ENCODE measurements at regions not wholly inside any gene's neighbourhood (a gene's known extent, or its start where the extent isn't known, plus 50 kb on each side); places are given as distances from the start of the nearest gene placed in this dataset.

DNA sequence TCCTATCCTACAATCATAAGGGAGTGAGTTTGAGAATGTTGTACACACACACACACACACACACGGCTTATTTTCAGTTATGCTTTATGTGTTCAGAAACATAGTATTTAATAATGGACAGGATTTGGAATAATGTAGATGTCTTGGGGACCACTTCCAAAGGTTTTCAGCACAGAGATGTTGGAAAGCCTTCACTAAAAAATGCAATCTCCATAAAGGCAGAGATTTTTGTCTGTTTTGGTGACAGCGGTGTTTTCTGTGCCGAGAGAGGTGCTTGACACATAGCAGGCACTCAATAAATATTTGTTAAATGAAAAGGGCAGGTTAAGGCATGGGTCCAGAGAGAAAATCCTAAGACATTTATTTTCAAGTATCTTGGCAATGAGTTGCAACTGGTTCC, 428.2 kb upstream of the RGMA start:
- DNase-seq: no peak

GRCh38 chr15:93515256-93516051, 426.4 kb upstream of the RGMA start:
- DNase-seq: no peak

GRCh38 chr15:93506646-93507045, 417.6 kb upstream of the RGMA start:
- no peak for DNase-seq

DNA sequence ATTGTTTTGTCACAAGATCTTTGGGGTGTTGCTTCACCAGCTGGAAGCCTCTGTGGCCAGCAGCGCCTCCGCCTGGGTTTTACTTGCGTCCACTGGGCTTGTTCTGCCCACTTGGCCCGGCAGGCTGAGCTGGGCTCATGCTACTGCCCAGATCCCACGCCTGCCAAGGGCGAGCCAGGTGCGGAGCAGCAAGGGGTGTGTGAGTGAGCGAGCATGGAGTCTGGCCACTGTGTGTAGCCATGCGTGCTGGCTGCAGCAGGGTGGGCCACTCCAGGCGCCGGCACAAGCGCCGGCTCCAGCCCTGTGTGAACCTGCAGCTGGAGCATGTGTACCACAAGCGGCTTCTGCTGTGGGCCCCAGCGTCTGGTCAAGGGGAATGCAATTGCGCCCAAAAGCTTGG, 416.5 kb upstream of the RGMA start:
- DNase-seq: no peak

- no peak for DNase-seq
Observed at GRCh38 chr15:93501946-93502345, 412.9 kb upstream of the RGMA start.

DNA sequence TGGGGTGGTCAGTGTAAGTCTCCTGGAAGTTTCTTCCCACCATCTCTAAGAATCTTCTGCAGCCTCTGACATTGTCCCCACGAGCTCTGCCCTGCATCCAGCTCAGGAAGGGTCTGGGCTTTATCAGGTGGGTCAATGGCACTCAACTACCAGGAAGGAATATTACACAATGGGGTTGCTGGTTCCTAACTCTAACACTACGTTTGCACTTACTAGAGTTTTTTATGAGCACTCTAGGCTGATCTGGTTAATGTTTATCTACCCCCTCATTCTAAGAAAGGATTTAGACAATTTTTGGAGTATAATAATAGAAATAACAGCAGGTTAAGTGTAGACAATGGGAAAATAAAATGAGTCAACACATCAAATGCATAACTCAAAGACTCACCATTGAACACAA, 411.1 kb upstream of the RGMA start:
- DNase-seq: no peak

DNA sequence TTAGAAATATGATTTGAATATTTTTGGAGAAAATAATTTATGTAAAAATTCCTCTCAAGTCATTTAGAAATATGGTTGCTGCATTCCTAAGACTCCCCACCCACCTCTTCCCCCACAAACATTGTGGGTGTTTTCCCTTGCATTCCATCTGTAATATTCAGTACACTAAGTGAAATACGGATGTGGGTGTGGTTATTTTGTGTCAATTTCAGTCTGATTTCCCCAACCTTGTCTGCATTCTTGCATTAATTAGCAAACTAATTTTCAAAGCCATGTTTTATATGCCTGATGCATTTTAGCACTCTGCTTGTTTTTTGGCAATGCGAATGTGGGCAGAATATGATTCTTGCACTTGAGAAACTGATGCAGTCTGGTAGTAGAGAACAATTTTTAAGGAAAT, 408.3 kb upstream of the RGMA start:
- DNase-seq: no peak

GRCh38 chr15:93496888-93497287, 407.9 kb upstream of the RGMA start:
- no peak for DNase-seq

- DNase-seq: no peak
Observed at GRCh38 chr15:93495799-93496637, 407.0 kb upstream of the RGMA start.

DNA sequence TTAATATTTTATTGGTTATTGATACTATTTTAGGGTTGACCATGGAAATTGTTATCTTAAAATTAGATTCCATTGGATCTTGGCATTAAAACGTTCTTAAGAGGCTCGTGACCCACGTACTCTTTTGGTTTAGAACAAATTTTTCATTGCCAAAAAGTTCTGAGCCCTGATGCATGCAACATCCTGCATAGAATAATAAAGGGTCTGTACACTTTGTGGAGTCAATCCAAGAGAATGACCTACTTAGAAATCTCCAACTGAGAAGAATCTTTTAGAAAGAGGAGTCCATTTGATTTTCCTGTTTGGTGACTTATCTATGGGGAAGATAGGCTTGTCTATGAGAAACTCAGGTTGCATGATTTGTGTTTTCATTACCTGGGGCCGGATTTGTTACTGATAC, 404.2 kb upstream of the RGMA start:
- DNase-seq: no peak

DNA sequence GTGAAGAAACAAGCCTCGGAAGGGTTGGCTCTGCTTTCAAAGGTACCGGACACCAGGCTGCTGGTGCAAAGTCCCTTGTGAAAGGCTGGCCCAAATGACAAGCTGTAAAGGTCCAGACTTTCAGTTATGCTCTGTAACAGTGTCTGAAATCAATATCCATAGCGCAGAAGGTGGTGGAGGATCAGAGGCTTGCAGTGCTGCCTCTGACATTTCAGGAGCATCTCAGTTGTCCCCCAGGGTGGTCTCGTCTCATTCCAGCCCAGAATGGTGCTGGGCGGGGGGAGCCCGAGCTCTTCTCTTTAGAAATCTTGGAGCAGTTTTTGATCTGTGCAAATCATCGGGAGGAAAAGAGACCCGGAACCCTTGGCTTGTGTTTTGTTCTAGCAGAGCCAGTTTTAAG, 402.3 kb upstream of the RGMA start:
- DNase-seq: no peak

DNA sequence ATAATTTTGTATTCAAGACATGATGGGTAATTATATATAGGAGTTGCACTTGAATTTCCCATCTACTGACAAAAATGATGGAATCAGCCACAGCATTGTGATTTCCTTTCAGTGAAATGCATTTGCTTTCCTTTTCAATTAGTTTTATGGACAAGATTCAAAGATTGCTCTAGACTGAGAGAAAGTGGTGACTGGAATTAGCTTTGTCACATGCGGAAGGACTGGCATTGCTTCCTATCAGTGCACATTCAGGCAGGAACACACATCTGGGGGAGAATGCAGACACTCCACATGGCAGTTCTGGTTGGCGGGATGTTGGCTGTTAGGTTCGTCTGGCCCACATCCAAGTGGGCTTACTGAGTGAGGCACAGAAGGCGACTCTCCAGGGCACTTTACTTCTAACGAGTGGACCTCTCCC, 399.3 kb upstream of the RGMA start:
- no peak for DNase-seq

GRCh38 chr15:93486407-93487117, 397.6 kb upstream of the RGMA start:
- no peak for DNase-seq

- DNase-seq: no peak
Observed at GRCh38 chr15:93485438-93486327, 396.7 kb upstream of the RGMA start.

DNA sequence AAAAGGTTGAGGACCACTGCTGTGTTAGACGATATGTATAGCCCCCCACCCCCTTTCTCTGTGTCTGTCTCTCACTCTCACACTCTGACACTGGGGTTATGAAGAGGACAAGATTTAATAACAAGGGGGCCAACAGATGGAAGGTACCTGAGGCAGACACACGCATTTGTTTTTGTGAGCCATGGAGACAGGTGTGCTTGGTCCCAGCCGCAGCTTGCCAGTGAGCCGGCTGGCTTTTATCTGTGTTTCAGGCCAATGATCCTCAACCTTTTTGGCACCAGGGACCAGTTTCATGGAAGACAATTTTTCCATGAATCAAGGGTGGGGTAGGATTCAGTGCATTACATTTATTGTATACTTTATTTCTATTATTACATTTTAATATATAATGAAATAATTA, 394.9 kb upstream of the RGMA start:
- DNase-seq: no peak

DNA sequence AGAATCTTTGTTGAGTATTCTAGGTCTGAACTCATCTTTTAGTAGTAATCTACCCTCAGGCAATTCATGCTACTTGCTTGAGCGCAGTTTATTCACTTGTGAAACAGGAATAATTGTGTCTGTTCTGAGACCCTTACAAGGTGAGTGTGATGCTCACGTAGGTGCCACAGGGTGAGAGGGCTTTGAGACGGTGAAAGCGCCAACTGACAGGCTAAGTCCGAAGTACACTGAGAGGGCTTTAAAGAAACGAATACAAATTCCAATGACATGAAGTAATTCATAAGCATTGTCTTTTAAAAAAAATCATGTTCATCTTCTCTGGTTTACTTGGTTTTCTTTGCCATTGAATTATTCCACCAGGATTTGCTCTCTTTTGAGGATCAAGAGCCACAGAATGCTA, 393.7 kb upstream of the RGMA start:
- DNase-seq: no peak

GRCh38 chr15:93479715-93480114, 390.7 kb upstream of the RGMA start:
- no peak for DNase-seq

- no peak for DNase-seq
Observed at GRCh38 chr15:93478947-93479346, 389.9 kb upstream of the RGMA start.

DNA sequence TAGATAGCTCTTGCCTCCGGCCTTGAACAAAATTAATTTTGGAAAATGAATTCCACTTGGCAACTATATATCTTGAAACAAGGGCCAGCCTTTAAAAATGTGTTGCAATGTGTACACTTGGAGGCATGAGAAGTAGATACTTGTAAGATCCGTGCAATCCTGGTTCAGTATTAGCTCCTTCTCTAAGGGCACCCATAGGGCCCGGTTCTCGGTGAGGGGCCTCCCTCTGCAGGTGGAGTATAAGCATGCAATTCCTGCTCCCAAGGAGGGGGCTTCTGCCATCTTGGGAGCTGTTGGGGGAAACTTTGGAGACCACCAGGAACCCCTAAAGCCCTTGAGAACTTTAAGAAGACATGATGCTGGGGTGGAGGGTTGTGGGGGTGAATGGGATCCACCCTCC, 388.7 kb upstream of the RGMA start:
- no peak for DNase-seq

DNA sequence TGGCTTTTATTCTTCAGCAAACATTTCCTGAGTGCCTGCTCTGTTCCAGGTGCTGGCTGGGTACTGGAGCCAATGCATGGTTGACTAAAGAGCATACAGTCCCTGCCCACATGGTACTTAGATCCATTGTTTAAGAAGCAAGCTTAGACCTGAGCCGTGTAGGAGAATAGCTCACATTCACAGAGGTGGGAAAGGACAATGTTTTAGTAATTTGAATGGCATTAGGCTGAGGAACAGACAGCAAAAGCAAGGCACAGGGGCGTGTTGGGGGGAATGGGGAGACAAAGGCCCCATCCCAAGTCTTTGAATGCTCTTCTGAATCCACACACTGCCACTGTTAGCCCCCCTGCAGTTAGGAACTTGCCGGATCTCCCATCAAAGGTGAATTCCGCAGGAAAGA, 388.2 kb upstream of the RGMA start:
- no peak for DNase-seq

GRCh38 chr15:93476491-93477177, 387.6 kb upstream of the RGMA start:
- no peak for DNase-seq

DNA sequence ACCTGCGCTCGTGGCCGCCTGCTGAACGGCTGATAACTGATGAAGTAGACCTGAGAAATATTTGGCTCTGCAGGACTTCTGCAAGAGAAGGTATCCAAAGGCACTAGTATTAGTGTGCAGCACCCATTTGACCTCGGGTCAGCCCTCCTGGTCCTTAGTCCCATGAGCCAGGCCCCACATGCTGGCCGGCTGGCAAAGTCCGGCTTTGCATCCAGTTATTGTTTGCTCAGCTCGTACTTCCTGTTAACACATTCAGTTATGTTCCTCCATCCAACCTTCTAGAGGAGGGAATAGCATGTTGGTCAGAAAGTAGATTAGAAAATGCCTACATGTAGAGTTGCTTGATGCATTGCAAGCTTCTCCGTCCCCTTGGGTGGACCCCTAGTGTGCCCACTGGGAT, 385.7 kb upstream of the RGMA start:
- no peak for DNase-seq

Data from activated CD8-positive, alpha-beta memory T cell treated with anti-CD3 and anti-CD28 coated beads, Interleukin-2, amount 50 U/mL, for 4 hours (primary cell).